ENCODE measurements at regions not wholly inside any gene's neighbourhood (a gene's known extent, or its start where the extent isn't known, plus 50 kb on each side); places are given as distances from the start of the nearest gene placed in this dataset.

- no peak for TF ChIP-seq CTCF (IDR thresholded peaks at IDR 0.05)
- TF ChIP-seq POLR2A (IDR thresholded peaks at IDR 0.05), result no peak
- no peak for TF ChIP-seq POLR2AphosphoS5 (IDR thresholded peaks at IDR 0.05)
- no peak for TF ChIP-seq EP300 (IDR thresholded peaks at IDR 0.05)
Measured at GRCh38 chr2:81196383-81196851, 891.9 kb upstream of the LRRTM1 start.

All from upper lobe of left lung (tissue), 4 donors.